OCI-LY1 (cell line): ENCODE measurements at regions not wholly inside any gene's neighbourhood (a gene's known extent, or its start where the extent isn't known, plus 50 kb on each side); places are given as distances from the start of the nearest gene placed in this dataset.

ENCODE experiments used
- H2AFZ ChIP-seq: fragments of 200-600 bp; sonication (generic), shearing (Covaris generic); 2 replicates; pipeline ENCODE4 v1.6.0; 2014; ENCODE audit warnings: antibody characterized with exemption, mild to moderate bottlenecking, low read length
- H3F3A ChIP-seq: fragments of 200-600 bp; sonication (generic), shearing (Covaris generic); 2 replicates; pipeline ENCODE4 v1.6.0; 2014; ENCODE audit warnings: mild to moderate bottlenecking, antibody characterized with exemption, low read length, moderate library complexity; ENCODE audit not compliant: insufficient read depth
- H3K27ac ChIP-seq: fragments of 200-600 bp; sonication (generic); 2 replicates; pipeline ENCODE4 v1.5.1; 2014; ENCODE audit warnings: low read length, mixed run types, mild to moderate bottlenecking, low read depth; ENCODE audit not compliant: poor library complexity, severe bottlenecking
- H3K27me3 ChIP-seq: fragments of 200-600 bp; sonication (generic); 2 replicates; pipeline ENCODE4 v1.6.0; 2014; ENCODE audit warnings: antibody characterized with exemption, mild to moderate bottlenecking, low read length, moderate library complexity; ENCODE audit not compliant: insufficient read depth
- H3K36me3 ChIP-seq: fragments of 200-600 bp; sonication (generic); 2 replicates; pipeline ENCODE4 v1.6.1; 2014; ENCODE audit warnings: mild to moderate bottlenecking, antibody characterized with exemption, low read length, moderate library complexity, mixed read lengths; ENCODE audit not compliant: insufficient read depth
- H3K4me1 ChIP-seq: fragments of 200-600 bp; sonication (generic); 2 replicates; pipeline ENCODE4 v1.5.1; 2014; ENCODE audit warnings: mild to moderate bottlenecking, low read length, moderate library complexity; ENCODE audit not compliant: insufficient read depth, severe bottlenecking
- H3K4me2 ChIP-seq: fragments of 200-600 bp; sonication (generic), shearing (Covaris generic); 2 replicates; pipeline ENCODE4 v1.6.1; 2014; ENCODE audit warnings: low read length
- H3K4me3 ChIP-seq: fragments of 200-600 bp; sonication (generic); 2 replicates; pipeline ENCODE4 v1.5.1; 2014; ENCODE audit warnings: low read length, low read depth, mild to moderate bottlenecking, mixed read lengths; ENCODE audit not compliant: poor library complexity, severe bottlenecking
- H3K79me2 ChIP-seq: fragments of 200-600 bp; shearing (Covaris generic); 2 replicates; pipeline ENCODE4 v1.6.1; 2016; ENCODE audit warnings: mixed run types, low read length, mixed read lengths; ENCODE audit not compliant: insufficient read depth
- H3K9ac ChIP-seq: fragments of 200-600 bp; sonication (generic), shearing (Covaris generic); 2 replicates; pipeline ENCODE4 v1.6.1; 2014; ENCODE audit warnings: mild to moderate bottlenecking, low read length, mixed read lengths
- H3K9me2 ChIP-seq: fragments of 200-600 bp; sonication (generic), shearing (Covaris generic); 2 replicates; pipeline ENCODE4 v1.6.1; 2014; ENCODE audit warnings: low read depth, mild to moderate bottlenecking, low read length, mixed read lengths
- H3K9me3 ChIP-seq: fragments of 200-600 bp; shearing (Covaris generic); 2 replicates; pipeline ENCODE4 v1.6.1; 2014; ENCODE audit warnings: low read length, mixed read lengths
- H4K20me1 ChIP-seq: fragments of 200-600 bp; sonication (generic), shearing (Covaris generic); 2 replicates; pipeline ENCODE4 v1.6.0; 2016; ENCODE audit warnings: mild to moderate bottlenecking, low read length; ENCODE audit not compliant: insufficient read depth
- EZH2 ChIP-seq: fragments of 200-600 bp; sonication (generic), shearing (Covaris generic); IDR thresholded peaks from 2 replicates; pipeline ENCODE4 v1.8.0; 2017; ENCODE audit warnings: borderline replicate concordance, mixed run types, mild to moderate bottlenecking, antibody characterized with exemption, low read length, moderate library complexity, mixed read lengths
- TF ChIP-seq, protein P1 (sequence below): fragments of 200-600 bp; sonication (generic), shearing (Covaris generic); IDR thresholded peaks from 2 replicates; pipeline ENCODE4 v1.5.1; 2017; ENCODE audit warnings: mild to moderate bottlenecking, antibody characterized with exemption, low read length, moderate library complexity, mixed read lengths

DNA sequence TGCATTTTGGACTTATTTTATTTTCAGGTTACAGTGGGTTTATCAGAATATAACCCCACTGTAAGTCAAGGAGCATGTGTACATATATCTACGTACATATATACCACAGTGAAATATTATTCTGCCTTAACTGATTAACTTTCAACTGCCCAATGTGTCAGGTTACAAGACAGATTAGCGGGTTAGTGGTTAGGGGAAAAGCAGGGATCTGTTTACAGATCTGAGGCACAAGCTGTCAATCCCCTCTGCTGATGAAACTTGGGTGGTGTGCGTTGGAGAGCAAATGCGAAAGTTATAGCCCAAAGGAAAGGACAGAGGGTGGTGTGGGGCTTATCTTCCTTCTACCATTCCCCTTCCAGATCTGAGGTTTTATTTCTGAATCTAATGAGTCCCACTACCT lies 238.2 kb upstream of the KCNK2 start:
- no peak for TF ChIP-seq EZH2
- TF ChIP-seq, protein P1, sequence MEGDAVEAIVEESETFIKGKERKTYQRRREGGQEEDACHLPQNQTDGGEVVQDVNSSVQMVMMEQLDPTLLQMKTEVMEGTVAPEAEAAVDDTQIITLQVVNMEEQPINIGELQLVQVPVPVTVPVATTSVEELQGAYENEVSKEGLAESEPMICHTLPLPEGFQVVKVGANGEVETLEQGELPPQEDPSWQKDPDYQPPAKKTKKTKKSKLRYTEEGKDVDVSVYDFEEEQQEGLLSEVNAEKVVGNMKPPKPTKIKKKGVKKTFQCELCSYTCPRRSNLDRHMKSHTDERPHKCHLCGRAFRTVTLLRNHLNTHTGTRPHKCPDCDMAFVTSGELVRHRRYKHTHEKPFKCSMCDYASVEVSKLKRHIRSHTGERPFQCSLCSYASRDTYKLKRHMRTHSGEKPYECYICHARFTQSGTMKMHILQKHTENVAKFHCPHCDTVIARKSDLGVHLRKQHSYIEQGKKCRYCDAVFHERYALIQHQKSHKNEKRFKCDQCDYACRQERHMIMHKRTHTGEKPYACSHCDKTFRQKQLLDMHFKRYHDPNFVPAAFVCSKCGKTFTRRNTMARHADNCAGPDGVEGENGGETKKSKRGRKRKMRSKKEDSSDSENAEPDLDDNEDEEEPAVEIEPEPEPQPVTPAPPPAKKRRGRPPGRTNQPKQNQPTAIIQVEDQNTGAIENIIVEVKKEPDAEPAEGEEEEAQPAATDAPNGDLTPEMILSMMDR = no peak
- Histone ChIP-seq H3K36me3 (no peaks in the 10 kb centered on the region), H3K9me3 (no peaks in the 10 kb centered on the region), H3K9ac (no peak overlapping the region), H3K4me2 (no peak overlapping the region), H4K20me1 (no peaks in the 10 kb centered on the region), H3K4me3 (no peak overlapping the region), H3K27ac (no peak overlapping the region), H3K27me3 (no peaks in the 10 kb centered on the region), H3K4me1 (no peaks in the 10 kb centered on the region), H3F3A (no peaks in the 10 kb centered on the region), H3K79me2 (no peaks in the 10 kb centered on the region), H3K9me2 (no peaks in the 10 kb centered on the region), H2AFZ (no peak overlapping the region)

GRCh38 chr1:214846276-214846675 lies 236.3 kb upstream of the KCNK2 start:
- H3K27me3 ChIP-seq = no peaks in the 10 kb centered on the region

DNA sequence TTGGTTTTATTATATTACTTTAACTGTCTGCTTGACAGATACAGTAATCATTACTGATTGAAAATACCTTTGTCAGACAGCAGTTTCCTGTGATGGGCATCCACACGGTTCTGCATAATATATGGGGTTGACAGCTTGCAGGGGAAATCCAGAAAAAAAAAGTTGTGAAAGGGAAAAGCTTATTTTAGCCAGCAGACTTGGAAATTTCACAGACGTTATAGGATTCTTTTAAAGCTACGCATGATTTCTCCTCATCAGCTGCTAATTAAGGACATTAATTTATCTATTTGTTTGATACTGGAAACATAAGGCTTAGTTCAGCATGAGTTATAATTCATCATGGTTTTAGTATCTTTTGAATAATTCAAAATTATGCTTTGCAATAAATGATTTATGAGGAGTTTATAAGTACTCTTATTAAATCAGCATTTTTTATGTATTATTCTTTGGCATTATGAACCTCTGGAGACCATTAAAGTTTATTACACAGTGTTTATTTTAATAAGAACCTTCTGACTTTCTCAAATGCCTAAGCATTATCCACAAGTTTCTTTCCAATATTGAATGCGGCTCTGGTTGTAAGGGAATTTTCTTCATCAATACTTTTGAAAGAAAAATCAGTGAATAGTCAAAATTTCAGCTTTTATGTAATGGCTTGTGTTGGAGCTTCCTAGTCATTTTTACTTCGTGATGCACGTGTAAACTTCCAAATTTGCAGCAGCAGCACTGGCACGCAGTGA lies 235.3 kb upstream of the KCNK2 start:
- Histone ChIP-seq H3K4me1 (no peaks in the 10 kb centered on the region), H3K79me2 (no peaks in the 10 kb centered on the region), H3K9me3 (no peaks in the 10 kb centered on the region), H4K20me1 (no peaks in the 10 kb centered on the region), H3K4me3 (no peak overlapping the region), H3K27ac (no peak overlapping the region), H2AFZ (no peak overlapping the region), H3F3A (no peaks in the 10 kb centered on the region), H3K27me3 (no peaks in the 10 kb centered on the region), H3K9ac (no peak overlapping the region), H3K36me3 (no peaks in the 10 kb centered on the region), H3K4me2 (no peak overlapping the region), H3K9me2 (no peaks in the 10 kb centered on the region)
- TF ChIP-seq EZH2 = no peak
- TF ChIP-seq, protein P1 = no peak

More at GRCh38 chr1:214846276-214846675, 236.3 kb upstream of the KCNK2 start:
- Histone ChIP-seq H3K79me2 (no peaks in the 10 kb centered on the region), H2AFZ (no peak overlapping the region), H3K4me1 (no peaks in the 10 kb centered on the region), H3K9ac (no peak overlapping the region), H3K9me3 (no peaks in the 10 kb centered on the region), H3K4me2 (no peak overlapping the region), H3K9me2 (no peaks in the 10 kb centered on the region), H4K20me1 (no peaks in the 10 kb centered on the region), H3F3A (no peaks in the 10 kb centered on the region), H3K36me3 (no peaks in the 10 kb centered on the region), H3K4me3 (no peak overlapping the region), H3K27ac (no peak overlapping the region)
- TF ChIP-seq EZH2 = no peak
- TF ChIP-seq, protein P1 = no peak
